K562 (cell line): ENCODE measurements at regions not wholly inside any gene's neighbourhood (a gene's known extent, or its start where the extent isn't known, plus 50 kb on each side); places are given as distances from the start of the nearest gene placed in this dataset.

Experiments used
- ATAC-seq: fragments of 200-7000 bp; cut with Tn5 transposase; 3 replicates; pipeline ENCODE4 v1.9.1; 2020; ENCODE audit warnings: moderate library complexity
- BruUV-seq: library from RNA; stranded (reverse); fragments of 400-500 nt; replicated peaks from 2 replicates; lab custom pipeline; 2021; lab: Mats Ljungman, UMichigan
- CTCF ChIA-PET: fragments of 300-600 bp; formaldehyde crosslinking; extraction: SDS; loops from one replicate; lab custom pipeline; 2021; ENCODE audit warnings: low intra/inter-chr PET ratio; lab: Yijun Ruan, JAX
- POLR2A ChIA-PET: fragments of 300-600, 350-650 bp; sonication (Branson Sonifier 250); formaldehyde crosslinking; extraction: SDS; loops from one replicate; lab custom pipeline; 2021; ENCODE audit warnings: antibody characterized with exemption, inconsistent platforms; lab: Yijun Ruan, JAX
- DNase-seq, 4 experiments: peaks; one replicate each; pipeline versions ENCODE4 v3.0.0 to v3.0.0-alpha.2; 2011 to 2018; ENCODE audit warnings: low spot score in 3 of 4, mixed read lengths in 3 of 4; ENCODE audit errors: extremely low read depth in 1 of 4
- FAIRE-seq: peaks from 2 replicates; lab custom pipeline; 2011; peaks lifted over from hg19 to GRCh38; lab: Jason Lieb, UNC
- H2AFZ ChIP-seq: 2 replicates; pipeline ENCODE4 v1.6.0; 2011; ENCODE audit warnings: low read depth, low read length, control low read depth, inconsistent platforms
- H3K27ac ChIP-seq: fragments of 200-600 bp; 3 replicates; pipeline ENCODE4 v1.8.0; 2011; ENCODE audit warnings: low read depth, mild to moderate bottlenecking, control low read depth, inconsistent platforms, low read length, moderate library complexity, mixed read lengths; ENCODE audit errors: extremely low read depth
- H3K27me3 ChIP-seq, 2 experiments: fragments of 300-600 bp in 1 of 2; 2 replicates in 1 of 2; 3 replicates in 1 of 2; pipeline versions ENCODE4 v1.6.0 to v1.8.0; 2011; ENCODE audit warnings: inconsistent platforms in 2 of 2, low read length in 2 of 2, mild to moderate bottlenecking in 1 of 2, mixed read lengths in 1 of 2, moderate library complexity in 1 of 2; ENCODE audit not compliant: control insufficient read depth in 2 of 2, insufficient read depth in 2 of 2
- H3K36me3 ChIP-seq: fragments of 300-600 bp; 3 replicates; pipeline ENCODE4 v1.8.0; 2011; ENCODE audit warnings: mild to moderate bottlenecking, low read length, inconsistent platforms; ENCODE audit not compliant: control insufficient read depth, insufficient read depth
- H3K4me1 ChIP-seq, 2 experiments: fragments of 200-600 bp in 1 of 2; replicated peaks in 1 of 2; 2 replicates in 1 of 2; 3 replicates in 1 of 2; pipeline versions ENCODE4 v1.5.1 to v1.8.0; 2011; ENCODE audit warnings: inconsistent platforms in 2 of 2, low read length in 2 of 2, mild to moderate bottlenecking in 1 of 2, mixed read lengths in 1 of 2, moderate library complexity in 1 of 2; ENCODE audit not compliant: control insufficient read depth in 2 of 2, insufficient read depth in 2 of 2
- H3K4me2 ChIP-seq: 2 replicates; pipeline ENCODE4 v1.6.1; 2011; ENCODE audit warnings: low read length, control low read depth, inconsistent platforms, mixed read lengths; ENCODE audit not compliant: insufficient read depth
- H3K4me3 ChIP-seq: fragments of 200-600 bp; sonication (generic), shearing (Covaris generic); 2 replicates; pipeline ENCODE4 v1.5.1; 2016; ENCODE audit warnings: control low read depth, inconsistent platforms
- H3K79me2 ChIP-seq: fragments of 200-600 bp; 3 replicates; pipeline ENCODE4 v1.8.0; 2011; ENCODE audit warnings: low read length, inconsistent platforms; ENCODE audit not compliant: control insufficient read depth, insufficient read depth
- H3K9ac ChIP-seq, 2 experiments: 2 replicates each; pipeline versions ENCODE4 v1.6.0 to v1.6.1; 2011; ENCODE audit warnings: low read depth in 2 of 2, low read length in 2 of 2, control low read depth in 1 of 2, inconsistent platforms in 1 of 2, mild to moderate bottlenecking in 1 of 2, mixed read lengths in 1 of 2; ENCODE audit not compliant: insufficient read depth in 1 of 2
- H3K9me1 ChIP-seq: one replicate; pipeline ENCODE4 v1.6.0; 2011; ENCODE audit warnings: inconsistent platforms, mild to moderate bottlenecking, low read length, moderate library complexity; ENCODE audit not compliant: control insufficient read depth, insufficient read depth
- H3K9me3 ChIP-seq: replicated peaks from 2 replicates; pipeline ENCODE4 v1.5.1; 2011; ENCODE audit warnings: low read depth, low read length, inconsistent platforms; ENCODE audit not compliant: control insufficient read depth, insufficient read depth
- H4K20me1 ChIP-seq: replicated peaks from 2 replicates; pipeline ENCODE4 v1.6.1; 2011; ENCODE audit warnings: low read length, inconsistent platforms, mixed read lengths; ENCODE audit not compliant: control insufficient read depth, insufficient read depth
- CREM ChIP-seq: IDR thresholded peaks from 2 replicates; pipeline ENCODE4 v1.6.1; 2014; ENCODE audit warnings: antibody characterized with exemption, low read depth
- DIDO1 ChIP-seq: fragments of 450-650 bp; IDR thresholded peaks from 2 replicates; pipeline ENCODE4 v1.6.1; 2016; ENCODE audit warnings: low read depth, missing biosample characterization, missing genetic modification characterization
- EWSR1 ChIP-seq: fragments of 450-650 bp; IDR thresholded peaks from 2 replicates; pipeline ENCODE4 v1.6.1; 2018; ENCODE audit warnings: borderline replicate concordance, mild to moderate bottlenecking, low read depth, moderate library complexity; ENCODE audit not compliant: partially characterized antibody
- HMGN3 ChIP-seq: IDR thresholded peaks from 2 replicates; pipeline ENCODE4 v1.6.1; 2011; ENCODE audit warnings: borderline replicate concordance, low read depth, mild to moderate bottlenecking, mixed read lengths, low read length; ENCODE audit not compliant: insufficient read length; ENCODE audit errors: extremely low read depth
- MTA2 ChIP-seq: fragments of 450-650 bp; IDR thresholded peaks from 2 replicates; pipeline ENCODE4 v1.6.1; 2016; ENCODE audit warnings: low read depth
- SIN3A ChIP-seq, 2 experiments: fragments of 150-350 bp in 1 of 2; IDR thresholded peaks; 2 replicates each; pipeline ENCODE4 v1.6.1; 2011 to 2016; ENCODE audit warnings: borderline replicate concordance in 2 of 2, low read depth in 2 of 2, low read length in 2 of 2, mild to moderate bottlenecking in 2 of 2, moderate library complexity in 2 of 2; ENCODE audit not compliant: control insufficient read depth in 1 of 2
- SMAD1 ChIP-seq: fragments of 150-350 bp; IDR thresholded peaks from 2 replicates; pipeline ENCODE4 v1.6.1; 2014; ENCODE audit warnings: low read length, low read depth; ENCODE audit not compliant: partially characterized antibody
- SPI1 ChIP-seq: IDR thresholded peaks from 2 replicates; pipeline ENCODE4 v1.6.1; 2011; ENCODE audit warnings: low read depth, low read length, control low read depth, borderline replicate concordance
- SRSF1 ChIP-seq: fragments of 200-400 bp; formaldehyde crosslinking; IDR thresholded peaks from 2 replicates; pipeline ENCODE4 v1.6.1; 2017; ENCODE audit warnings: mild to moderate bottlenecking, low read depth, low read length, moderate library complexity
- TCF15 ChIP-seq: fragments of 250-450 bp; sonication (Bioruptor Pico); IDR thresholded peaks from 2 replicates; pipeline ENCODE4 v1.8.0; 2022; ENCODE audit warnings: moderate library complexity, mild to moderate bottlenecking, inconsistent platforms
- ZBTB9 ChIP-seq: fragments of 450-650 bp; formaldehyde crosslinking; IDR thresholded peaks from 2 replicates; pipeline ENCODE4 v1.4.0; 2020; ENCODE audit warnings: mild to moderate bottlenecking, moderate library complexity
- ZNF232 ChIP-seq: sonication (generic); formaldehyde crosslinking; IDR thresholded peaks from 2 replicates; pipeline ENCODE4 v1.8.0; 2022; ENCODE audit warnings: mild to moderate bottlenecking, missing genetic modification reagents
- ZNF445 ChIP-seq: fragments of 250-450 bp; sonication (Bioruptor Pico); IDR thresholded peaks from 2 replicates; pipeline ENCODE4 v1.4.0; 2020; ENCODE audit warnings: low read depth, mild to moderate bottlenecking, moderate library complexity
- ZNF668 ChIP-seq: fragments of 250-450 bp; sonication (Bioruptor Pico); IDR thresholded peaks from 2 replicates; pipeline ENCODE4 v1.8.0; 2022; ENCODE audit warnings: mild to moderate bottlenecking, inconsistent platforms
- ZNF75A ChIP-seq: fragments of 450-650 bp; formaldehyde crosslinking; IDR thresholded peaks from 2 replicates; pipeline ENCODE4 v1.4.0; 2020; ENCODE audit warnings: mild to moderate bottlenecking
- WGBS: fragments of 100-300 bp; shearing (Covaris generic); methylation state at CpG from one replicate; pipeline ENCODE4 v1.1.6; 2016; ENCODE audit warnings: low coverage, mixed read lengths; ENCODE audit not compliant: insufficient coverage; ENCODE audit errors: missing lambda C conversion rate; 5-methylcytosine and 5-hydroxymethylcytosine counted together
- in situ Hi-C: fragments of 300-500 bp; cut with MboI; formaldehyde crosslinking; loops from 4 replicates; pipeline ENCODE4 v1.15.0; 2018; ENCODE audit warnings: inconsistent platforms, mixed read lengths
- intact Hi-C: fragments of 100-400 bp; cut with micrococcal nuclease; formaldehyde crosslinking; loops from 2 replicates; pipeline ENCODE4 v1.14.2; 2022
- TF ChIP-seq, protein P1 (sequence below): fragments of 150-350 bp; conservative IDR thresholded peaks from 2 replicates; pipeline ENCODE4 v1.6.1; 2014; ENCODE audit warnings: low read length
- TF ChIP-seq, protein P2 (sequence below): fragments of 450-650 bp; IDR thresholded peaks from 2 replicates; pipeline ENCODE4 v1.6.1; 2016; ENCODE audit warnings: borderline replicate concordance

DNA sequence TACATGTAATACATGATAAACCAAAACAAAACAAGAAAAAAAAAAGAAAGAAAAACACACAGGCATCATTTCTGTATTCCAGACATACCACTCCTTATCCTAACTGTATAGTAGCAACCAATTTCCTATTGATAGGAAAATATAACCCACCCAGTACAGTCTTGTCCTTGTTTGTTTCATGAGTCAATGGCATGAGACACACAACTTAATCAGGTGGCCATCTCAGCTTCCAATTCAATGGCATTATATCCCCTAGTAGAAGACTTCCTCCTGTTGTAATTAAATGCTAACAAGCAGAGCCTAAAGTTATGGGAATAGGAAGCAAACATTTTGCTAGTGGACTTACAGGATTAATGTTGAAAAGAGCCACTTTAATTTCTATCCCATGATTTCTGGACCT lies 121.0 kb upstream of the NOL4 start (continued):
- TF ChIP-seq EWSR1 (no peak), ZNF75A (no peak), ZNF232 (CRISPR knock-in tag) (no peak), SPI1 (no peak), CREM (no peak)
- TF ChIP-seq, protein P1, sequence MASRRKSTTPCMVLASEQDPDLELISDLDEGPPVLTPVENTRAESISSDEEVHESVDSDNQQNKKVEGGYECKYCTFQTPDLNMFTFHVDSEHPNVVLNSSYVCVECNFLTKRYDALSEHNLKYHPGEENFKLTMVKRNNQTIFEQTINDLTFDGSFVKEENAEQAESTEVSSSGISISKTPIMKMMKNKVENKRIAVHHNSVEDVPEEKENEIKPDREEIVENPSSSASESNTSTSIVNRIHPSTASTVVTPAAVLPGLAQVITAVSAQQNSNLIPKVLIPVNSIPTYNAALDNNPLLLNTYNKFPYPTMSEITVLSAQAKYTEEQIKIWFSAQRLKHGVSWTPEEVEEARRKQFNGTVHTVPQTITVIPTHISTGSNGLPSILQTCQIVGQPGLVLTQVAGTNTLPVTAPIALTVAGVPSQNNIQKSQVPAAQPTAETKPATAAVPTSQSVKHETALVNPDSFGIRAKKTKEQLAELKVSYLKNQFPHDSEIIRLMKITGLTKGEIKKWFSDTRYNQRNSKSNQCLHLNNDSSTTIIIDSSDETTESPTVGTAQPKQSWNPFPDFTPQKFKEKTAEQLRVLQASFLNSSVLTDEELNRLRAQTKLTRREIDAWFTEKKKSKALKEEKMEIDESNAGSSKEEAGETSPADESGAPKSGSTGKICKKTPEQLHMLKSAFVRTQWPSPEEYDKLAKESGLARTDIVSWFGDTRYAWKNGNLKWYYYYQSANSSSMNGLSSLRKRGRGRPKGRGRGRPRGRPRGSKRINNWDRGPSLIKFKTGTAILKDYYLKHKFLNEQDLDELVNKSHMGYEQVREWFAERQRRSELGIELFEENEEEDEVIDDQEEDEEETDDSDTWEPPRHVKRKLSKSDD: no peak

GRCh38 chr18:34350778-34351177 lies 126.1 kb upstream of the NOL4 start:
- Histone ChIP-seq H3K4me1 (no peaks in the 10 kb centered on the region), H3K27ac (no peak overlapping the region), H4K20me1 (no peaks in the 10 kb centered on the region), H3K27me3 (no peaks in the 10 kb centered on the region), H2AFZ (no peak overlapping the region), H3K79me2 (no peaks in the 10 kb centered on the region), H3K4me3 (no peak overlapping the region), H3K9me1 (no peaks in the 10 kb centered on the region), H3K36me3 (no peaks in the 10 kb centered on the region), H3K9me3 (no peaks in the 10 kb centered on the region), H3K9ac (no peak overlapping the region), H3K4me2 (no peak overlapping the region)
- no peak for FAIRE-seq
- 0% methylated on average over 3 of the region's 3 CpGs for WGBS
- ChIA-PET CTCF (no interaction called here), POLR2A (no interaction called here)
- in situ Hi-C loops (no loop called here), intact Hi-C loops (no loop called here)
- no peak for ATAC-seq
- BruUV-seq: no TSS peak
- no peak for DNase-seq
- TF ChIP-seq, protein P2, sequence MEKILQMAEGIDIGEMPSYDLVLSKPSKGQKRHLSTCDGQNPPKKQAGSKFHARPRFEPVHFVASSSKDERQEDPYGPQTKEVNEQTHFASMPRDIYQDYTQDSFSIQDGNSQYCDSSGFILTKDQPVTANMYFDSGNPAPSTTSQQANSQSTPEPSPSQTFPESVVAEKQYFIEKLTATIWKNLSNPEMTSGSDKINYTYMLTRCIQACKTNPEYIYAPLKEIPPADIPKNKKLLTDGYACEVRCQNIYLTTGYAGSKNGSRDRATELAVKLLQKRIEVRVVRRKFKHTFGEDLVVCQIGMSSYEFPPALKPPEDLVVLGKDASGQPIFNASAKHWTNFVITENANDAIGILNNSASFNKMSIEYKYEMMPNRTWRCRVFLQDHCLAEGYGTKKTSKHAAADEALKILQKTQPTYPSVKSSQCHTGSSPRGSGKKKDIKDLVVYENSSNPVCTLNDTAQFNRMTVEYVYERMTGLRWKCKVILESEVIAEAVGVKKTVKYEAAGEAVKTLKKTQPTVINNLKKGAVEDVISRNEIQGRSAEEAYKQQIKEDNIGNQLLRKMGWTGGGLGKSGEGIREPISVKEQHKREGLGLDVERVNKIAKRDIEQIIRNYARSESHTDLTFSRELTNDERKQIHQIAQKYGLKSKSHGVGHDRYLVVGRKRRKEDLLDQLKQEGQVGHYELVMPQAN: no peak
- TF ChIP-seq SMAD1 (no peak), SIN3A (IDR thresholded peaks at IDR 0.05; ENCODE audit: borderline replicate concordance in 2 of 2, control insufficient read depth in 1 of 2, low read depth in 2 of 2, low read length in 2 of 2) (no peak), HMGN3 (no peak), DIDO1 (tag) (no peak), ZNF668 (CRISPR knock-in tag) (no peak), SRSF1 (no peak), MTA2 (no peak), ZBTB9 (CRISPR knock-in tag) (no peak), ZNF445 (no peak), TCF15 (CRISPR knock-in tag) (no peak)
